SK-N-SH treated with all-trans-retinoic acid at 6 μM for 48 hours (cell line): ENCODE measurements at regions not wholly inside any gene's neighbourhood (a gene's known extent, or its start where the extent isn't known, plus 50 kb on each side); places are given as distances from the start of the nearest gene placed in this dataset.

ENCODE experiments used
- ARNTL ChIP-seq: fragments of 450-650 bp; formaldehyde crosslinking; IDR thresholded peaks from 2 replicates; pipeline ENCODE4 v1.5.0; 2020; ENCODE audit warnings: low read depth, mild to moderate bottlenecking, moderate library complexity, borderline replicate concordance
- CSDC2 ChIP-seq: fragments of 250-450 bp; sonication (Bioruptor Pico); IDR thresholded peaks from 2 replicates; pipeline ENCODE4 v1.5.0; 2020; ENCODE audit warnings: mild to moderate bottlenecking, moderate library complexity
- PATZ1 ChIP-seq: fragments of 250-450 bp; sonication (Bioruptor Pico); IDR thresholded peaks from 2 replicates; pipeline ENCODE4 v1.8.0; 2020; ENCODE audit warnings: mild to moderate bottlenecking, moderate library complexity, borderline replicate concordance
- SNAI2 ChIP-seq: fragments of 250-450 bp; sonication (Bioruptor Pico); IDR thresholded peaks from 2 replicates; pipeline ENCODE4 v1.5.0; 2020; ENCODE audit warnings: mild to moderate bottlenecking, moderate library complexity

GRCh38 chr2:220849433-220849832 is 722.7 kb downstream of the EPHA4 start:
- TF ChIP-seq PATZ1 (CRISPR knock-in tag), result no peak
- no peak for TF ChIP-seq SNAI2 (CRISPR knock-in tag)
- TF ChIP-seq CSDC2 (CRISPR knock-in tag), result no peak
- no peak for TF ChIP-seq ARNTL (CRISPR knock-in tag)
